Activated T-cell treated with anti-CD3 and anti-CD28 coated beads, Interleukin-2, amount 50 U/mL, for 72 hours (primary cell): ENCODE measurements at regions not wholly inside any gene's neighbourhood (a gene's known extent, or its start where the extent isn't known, plus 50 kb on each side); places are given as distances from the start of the nearest gene placed in this dataset.

Experiments
- ATAC-seq, 2 donors: fragments of 150-1000 bp; cut with Tn5 transposase; replicated peaks in 1 of 2; 2 replicates each; pipeline ENCODE4 v1.10.0; 2021; ENCODE audit warnings: moderate library complexity in 2 of 2, mild to moderate bottlenecking in 1 of 2
- DNase-seq, 2 donors: peaks; one replicate each; pipeline ENCODE4 v3.0.0; 2021 to 2022; ENCODE audit warnings: mixed read lengths in 1 of 2
- H3K27ac Mint-ChIP-seq: one replicate; pipeline ENCODE4 v1.8.0; 2022; ENCODE audit warnings: mild to moderate bottlenecking, moderate library complexity, mixed read lengths
- H3K27me3 Mint-ChIP-seq: one replicate; pipeline ENCODE4 v1.8.0; 2022; ENCODE audit warnings: low read depth, mixed read lengths
- H3K36me3 Mint-ChIP-seq, 2 donors: one replicate each; pipeline ENCODE4 v1.8.0; 2022; ENCODE audit warnings: mixed read lengths in 2 of 2, mild to moderate bottlenecking in 1 of 2; ENCODE audit not compliant: insufficient read depth in 2 of 2
- H3K4me1 Mint-ChIP-seq: one replicate; pipeline ENCODE4 v1.8.0; 2022; ENCODE audit warnings: low read depth, mixed read lengths
- H3K4me3 Mint-ChIP-seq, 2 donors: one replicate each; pipeline ENCODE4 v1.8.0; 2022; ENCODE audit warnings: mild to moderate bottlenecking in 2 of 2, mixed read lengths in 2 of 2, moderate library complexity in 2 of 2
- H3K9me3 Mint-ChIP-seq, 2 donors: one replicate each; pipeline ENCODE4 v1.8.0; 2022; ENCODE audit warnings: mixed read lengths in 2 of 2

DNA sequence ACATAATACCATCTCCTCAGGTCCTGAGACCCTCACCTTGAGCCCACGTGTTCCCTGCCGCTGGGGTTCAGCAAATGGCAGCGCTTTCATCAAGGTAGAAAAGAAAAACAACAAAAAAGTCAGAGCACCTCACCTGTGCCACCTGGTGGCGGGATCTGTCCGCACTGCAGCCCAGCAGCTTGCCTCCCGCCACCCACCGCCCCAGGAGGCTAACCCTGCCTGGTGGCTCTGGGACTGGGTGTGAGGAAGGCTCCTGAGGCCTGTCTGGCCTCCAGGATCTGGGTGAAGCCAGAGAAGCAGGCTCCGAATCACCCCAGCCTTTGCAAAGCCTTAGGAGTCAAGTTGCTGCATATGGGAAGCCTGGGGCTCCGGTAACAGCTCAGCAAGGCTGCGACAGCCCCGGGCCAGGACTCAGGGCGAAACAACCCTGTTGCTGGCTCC is 270.8 kb downstream of the BMP7 start:
- no peak overlapping the region for H3K27ac Mint-ChIP-seq
- peaks cover 0 to 4% of the 10 kb centered on the region in 2 donors for H3K9me3 Mint-ChIP-seq
- H3K4me1 Mint-ChIP-seq, result no peaks in the 10 kb centered on the region

GRCh38 chr20:56996533-56996932 is 269.9 kb downstream of the BMP7 start:
- Mint-ChIP-seq H3K27me3 (no peaks in the 10 kb centered on the region), H3K9me3 (peaks cover 0 to 4% of the 10 kb centered on the region in 2 donors), H3K27ac (no peak overlapping the region), H3K36me3 (no peaks in the 10 kb centered on the region), H3K4me1 (no peaks in the 10 kb centered on the region), H3K4me3 (no peak overlapping the region)
- ATAC-seq (no peak), DNase-seq (no peak)

More for the DNA sequence above, 270.8 kb downstream of the BMP7 start:
- H3K27me3 Mint-ChIP-seq, result peaks cover 7% of the 10 kb centered on the region
- no peak overlapping the region for H3K4me3 Mint-ChIP-seq
- H3K36me3 Mint-ChIP-seq, result no peaks in the 10 kb centered on the region
- DNase-seq (peak; percentile 3 to 12), ATAC-seq (no peak)

GRCh38 chr20:56998438-56998837 is 268.0 kb downstream of the BMP7 start:
- Mint-ChIP-seq H3K27ac (no peak overlapping the region), H3K4me3 (no peak overlapping the region), H3K4me1 (no peaks in the 10 kb centered on the region), H3K36me3 (no peaks in the 10 kb centered on the region), H3K9me3 (peaks cover 0 to 4% of the 10 kb centered on the region in 2 donors), H3K27me3 (no peaks in the 10 kb centered on the region)
- DNase-seq (no peak), ATAC-seq (no peak)

DNA sequence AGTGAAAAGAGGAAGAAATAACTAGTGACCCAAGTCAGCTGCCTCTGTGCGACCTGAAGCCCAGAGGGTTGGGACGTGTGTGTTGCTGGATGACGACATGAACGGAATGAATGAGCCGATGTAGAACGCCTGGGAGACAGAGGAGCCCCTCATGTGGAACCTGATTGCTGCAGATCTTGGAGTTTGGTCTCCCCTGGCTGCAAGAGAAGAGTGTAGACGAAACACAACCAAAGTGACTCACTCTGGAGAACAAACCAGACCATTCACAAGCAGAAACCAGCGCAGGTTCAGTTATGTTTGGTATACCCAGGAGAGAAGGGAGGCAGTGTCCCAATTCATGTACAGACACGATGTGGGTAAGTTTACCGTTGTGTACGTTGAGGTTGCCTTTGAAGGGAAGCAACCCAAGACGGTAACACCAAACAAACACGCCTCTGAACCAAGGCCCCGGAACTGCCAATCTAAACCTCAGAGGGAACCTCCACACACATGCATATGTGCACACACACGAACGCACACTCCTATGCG is 265.9 kb downstream of the BMP7 start:
- Mint-ChIP-seq H3K9me3 (peaks cover 0 to 4% of the 10 kb centered on the region in 2 donors), H3K4me1 (no peaks in the 10 kb centered on the region), H3K36me3 (no peaks in the 10 kb centered on the region), H3K4me3 (no peak overlapping the region), H3K27me3 (no peaks in the 10 kb centered on the region), H3K27ac (no peak overlapping the region)
- DNase-seq (no peak), ATAC-seq (no peak)

- DNase-seq (no peak), ATAC-seq (no peak)
- Mint-ChIP-seq H3K27ac (no peak overlapping the region), H3K4me1 (no peaks in the 10 kb centered on the region), H3K27me3 (no peaks in the 10 kb centered on the region), H3K9me3 (peaks cover 0 to 4% of the 10 kb centered on the region in 2 donors), H3K36me3 (no peaks in the 10 kb centered on the region), H3K4me3 (no peak overlapping the region)
Measured at GRCh38 chr20:57001126-57001767, 265.2 kb downstream of the BMP7 start.

DNA sequence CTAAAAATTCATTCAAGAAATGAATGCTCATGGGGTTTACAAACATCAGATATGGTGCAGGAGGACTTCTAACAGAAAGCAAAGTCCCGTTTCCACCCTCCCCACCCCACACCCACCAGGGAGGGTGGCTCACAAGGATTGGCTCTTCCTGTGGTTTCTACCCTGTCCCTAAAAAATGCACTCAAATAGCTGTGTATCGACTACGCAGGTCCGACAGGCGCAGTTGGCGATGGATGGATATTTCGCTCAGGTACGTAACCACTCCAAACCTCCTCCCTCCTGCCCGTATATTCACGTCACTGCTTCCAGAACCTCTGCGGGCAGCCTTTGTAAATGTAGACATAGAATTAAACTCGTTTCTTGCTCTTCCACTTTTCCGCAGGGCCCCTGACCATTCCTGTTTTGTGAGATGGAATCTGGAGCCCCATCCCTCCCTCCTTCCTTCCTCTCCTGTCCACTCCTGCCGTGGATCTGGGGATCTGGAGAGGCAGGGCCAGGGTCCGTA is 264.3 kb downstream of the BMP7 start:
- peaks cover 4% of the 10 kb centered on the region for H3K27me3 Mint-ChIP-seq
- no peak overlapping the region for H3K27ac Mint-ChIP-seq
- no peak overlapping the region for H3K4me3 Mint-ChIP-seq
- H3K4me1 Mint-ChIP-seq, result peaks cover 6% of the 10 kb centered on the region
- peaks cover 0 to 4% of the 10 kb centered on the region in 2 donors for H3K9me3 Mint-ChIP-seq
- no peaks in the 10 kb centered on the region for H3K36me3 Mint-ChIP-seq
- ATAC-seq, result no peak
- no peak for DNase-seq

DNA sequence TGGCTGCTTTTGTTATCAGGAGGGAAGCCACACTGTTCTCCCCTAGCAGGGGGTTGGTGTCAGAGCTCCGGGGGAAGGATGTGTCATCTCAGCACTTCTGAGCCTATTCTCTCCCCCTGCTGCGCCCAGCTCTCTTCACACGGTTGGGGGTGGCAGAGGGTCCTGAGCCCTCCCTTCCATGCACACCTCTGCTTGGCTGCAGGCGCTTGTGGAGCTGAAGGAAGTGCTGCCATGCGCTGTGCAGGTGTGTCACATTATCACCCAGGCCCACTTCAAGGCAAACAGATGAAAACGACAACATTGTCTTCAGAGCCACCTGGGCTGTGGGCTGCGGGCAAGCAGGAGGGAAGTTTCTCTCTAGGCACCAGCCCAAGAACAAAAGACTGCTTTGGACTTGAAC is 263.4 kb downstream of the BMP7 start:
- H3K4me3 Mint-ChIP-seq, result no peak overlapping the region
- H3K36me3 Mint-ChIP-seq, result no peaks in the 10 kb centered on the region
- no peak for DNase-seq
- peaks cover 13% of the 10 kb centered on the region for H3K27me3 Mint-ChIP-seq
- H3K9me3 Mint-ChIP-seq, result peaks cover 0 to 4% of the 10 kb centered on the region in 2 donors
- H3K27ac Mint-ChIP-seq, result no peak overlapping the region
- H3K4me1 Mint-ChIP-seq, result peaks cover 9% of the 10 kb centered on the region
- ATAC-seq, result no peak

- Mint-ChIP-seq H3K27ac (no peak overlapping the region), H3K27me3 (peaks cover 16% of the 10 kb centered on the region), H3K36me3 (no peaks in the 10 kb centered on the region), H3K4me1 (peaks cover 9% of the 10 kb centered on the region), H3K4me3 (no peak overlapping the region), H3K9me3 (no peaks in the 10 kb centered on the region)
- DNase-seq (no peak), ATAC-seq (no peak)
Measured at GRCh38 chr20:57004416-57004815, 262.0 kb downstream of the BMP7 start.

- no peak overlapping the region for H3K4me3 Mint-ChIP-seq
- H3K27me3 Mint-ChIP-seq, result peaks cover 16% of the 10 kb centered on the region
- H3K27ac Mint-ChIP-seq, result no peak overlapping the region
- no peaks in the 10 kb centered on the region for H3K36me3 Mint-ChIP-seq
- H3K4me1 Mint-ChIP-seq, result peaks cover 9% of the 10 kb centered on the region
- no peak for DNase-seq
- ATAC-seq, result no peak
- H3K9me3 Mint-ChIP-seq, result no peaks in the 10 kb centered on the region
Measured at GRCh38 chr20:57004951-57005933, 261.2 kb downstream of the BMP7 start.

DNA sequence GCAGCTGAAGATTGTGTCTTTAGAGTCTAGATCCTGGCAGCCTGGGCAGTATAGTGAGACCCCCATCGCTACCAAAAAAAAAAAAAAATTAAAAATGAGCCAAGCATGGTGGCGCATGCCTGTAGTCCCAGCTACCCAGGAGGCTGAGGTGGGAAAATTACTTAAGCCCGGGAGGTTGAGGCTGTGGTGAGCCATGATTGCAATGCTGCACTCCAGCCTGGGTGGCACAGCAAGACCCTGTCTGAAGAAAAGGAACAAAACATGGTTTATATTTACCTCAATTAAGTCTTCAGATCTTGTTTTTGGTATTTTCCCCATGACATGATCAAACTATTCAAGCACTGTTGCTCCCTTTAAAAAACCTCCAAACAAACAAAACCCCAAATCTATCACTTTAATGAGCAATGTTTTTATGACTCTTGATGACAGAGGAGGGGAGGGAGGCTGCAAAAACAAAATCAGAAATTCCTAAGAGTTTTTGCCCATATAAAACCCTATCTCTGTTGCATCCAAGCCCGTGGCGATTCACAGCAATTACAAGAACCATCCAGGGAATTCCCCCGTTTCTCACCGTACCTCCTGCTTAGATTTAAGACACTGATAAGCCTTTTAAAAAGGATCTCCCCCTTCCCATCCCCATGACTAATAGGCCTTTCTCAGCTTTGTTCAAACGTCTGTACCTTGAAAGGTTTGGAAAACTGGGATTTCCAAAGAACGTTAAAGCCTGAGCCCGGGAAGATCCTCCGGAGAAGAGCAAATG is 259.9 kb downstream of the BMP7 start:
- Mint-ChIP-seq H3K36me3 (no peaks in the 10 kb centered on the region), H3K4me3 (no peak overlapping the region), H3K27ac (no peak overlapping the region), H3K4me1 (peaks cover 9% of the 10 kb centered on the region), H3K9me3 (no peaks in the 10 kb centered on the region), H3K27me3 (peaks cover 16% of the 10 kb centered on the region)
- DNase-seq (no peak), ATAC-seq (no peak)

GRCh38 chr20:57007171-57007540 is 259.3 kb downstream of the BMP7 start:
- Mint-ChIP-seq H3K27ac (no peak overlapping the region), H3K27me3 (peaks cover 16% of the 10 kb centered on the region), H3K36me3 (no peaks in the 10 kb centered on the region), H3K9me3 (no peaks in the 10 kb centered on the region), H3K4me1 (peaks cover 9% of the 10 kb centered on the region), H3K4me3 (no peak overlapping the region)
- ATAC-seq (no peak), DNase-seq (no peak)

- ATAC-seq (no peak), DNase-seq (no peak)
- H3K4me3 Mint-ChIP-seq, result no peak overlapping the region
- no peaks in the 10 kb centered on the region for H3K36me3 Mint-ChIP-seq
- H3K27me3 Mint-ChIP-seq, result peaks cover 25% of the 10 kb centered on the region
- no peak overlapping the region for H3K27ac Mint-ChIP-seq
- no peaks in the 10 kb centered on the region for H3K9me3 Mint-ChIP-seq
- H3K4me1 Mint-ChIP-seq, result peaks cover 9% of the 10 kb centered on the region
Measured at GRCh38 chr20:57008217-57008616, 258.2 kb downstream of the BMP7 start.
